GM18502 (cell line): ENCODE measurements at regions not wholly inside any gene's neighbourhood (a gene's known extent, or its start where the extent isn't known, plus 50 kb on each side); places are given as distances from the start of the nearest gene placed in this dataset.
"Not testable (repeated sequence)": the region's sequence is repeated elsewhere in the genome, so short reads cannot be mapped to it uniquely, and the experiment has no call there.

Experiments used
- ATAC-seq: cut with Tn5 transposase; IDR thresholded peaks from one replicate; pipeline ENCODE4 v1.9.1; 2021; ENCODE audit warnings: mild to moderate bottlenecking; ENCODE audit not compliant: unreplicated experiment, poor library complexity

DNA sequence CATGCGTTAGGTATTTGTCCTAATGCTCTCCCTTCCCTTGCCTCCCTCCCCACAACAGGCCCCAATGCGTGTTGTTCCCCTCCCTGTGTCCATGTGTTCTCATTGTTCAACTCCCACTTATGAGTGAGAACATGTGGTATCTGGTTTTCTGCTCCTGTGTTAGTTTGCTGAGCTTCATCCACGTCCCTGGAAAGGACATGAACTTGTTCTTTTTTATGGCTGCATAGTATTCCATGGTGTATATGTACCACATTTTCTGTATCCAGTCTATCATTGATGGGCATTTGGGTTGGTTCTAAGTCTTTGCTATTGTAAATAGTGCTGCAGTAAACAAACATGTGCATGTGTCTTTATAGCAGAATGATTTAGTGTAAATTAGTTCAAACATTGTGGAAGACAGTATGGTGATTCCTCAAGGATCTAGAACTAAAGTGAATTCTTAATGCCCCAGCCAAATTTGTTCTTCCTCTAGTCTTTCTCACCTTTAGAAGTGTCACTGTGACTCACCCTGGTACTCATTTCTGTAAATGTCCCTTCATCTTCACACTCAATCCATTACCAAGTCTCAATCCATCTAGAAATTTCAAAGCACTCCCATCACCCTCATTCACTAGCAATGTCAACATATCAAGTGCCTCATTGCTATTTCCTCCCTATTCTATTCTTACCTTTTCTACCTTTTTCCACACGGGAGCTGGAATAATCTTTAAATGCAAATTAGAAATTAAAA is 123.9 kb downstream of the MREG start:
- ATAC-seq: not testable (repeated sequence)

DNA sequence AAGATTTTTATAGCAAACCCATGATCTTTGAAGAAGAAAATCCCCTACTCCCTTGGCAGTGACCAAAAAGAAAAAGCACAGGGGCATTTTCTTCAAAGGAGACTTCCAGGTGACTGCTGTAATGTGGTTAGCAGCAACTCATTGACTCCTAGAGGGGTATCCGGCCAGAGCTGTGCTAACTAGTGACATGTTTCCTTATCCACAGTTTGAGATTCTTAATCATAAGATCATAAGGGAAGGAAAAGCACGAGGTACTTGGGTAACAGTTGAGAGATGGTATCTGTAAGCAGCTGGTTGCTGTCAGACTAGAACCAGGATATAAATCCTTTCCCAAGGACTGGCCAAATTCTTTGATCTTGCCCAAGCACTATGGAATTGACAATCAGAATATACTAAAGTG is 124.7 kb downstream of the MREG start:
- ATAC-seq: no peak

DNA sequence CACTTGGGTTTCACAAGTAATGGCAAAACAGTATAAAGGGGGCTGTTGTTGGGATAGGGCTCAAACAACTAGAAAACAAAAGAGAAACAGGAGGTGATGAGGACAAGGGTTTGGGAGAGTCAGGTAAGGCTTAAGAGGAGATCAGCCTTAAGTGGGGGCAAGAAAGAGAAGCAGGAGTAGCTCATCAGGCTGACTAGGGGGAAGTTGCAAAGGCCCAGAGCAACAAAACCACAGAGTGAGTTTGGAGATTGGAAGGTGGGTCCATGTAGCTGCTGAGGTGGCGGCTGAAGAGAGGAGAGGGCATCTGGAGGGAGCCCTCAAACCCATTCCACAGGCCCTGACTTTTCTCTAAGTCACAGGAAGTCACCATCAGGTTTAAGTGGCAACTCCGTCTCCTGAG is 126.0 kb downstream of the MREG start:
- no peak for ATAC-seq

DNA sequence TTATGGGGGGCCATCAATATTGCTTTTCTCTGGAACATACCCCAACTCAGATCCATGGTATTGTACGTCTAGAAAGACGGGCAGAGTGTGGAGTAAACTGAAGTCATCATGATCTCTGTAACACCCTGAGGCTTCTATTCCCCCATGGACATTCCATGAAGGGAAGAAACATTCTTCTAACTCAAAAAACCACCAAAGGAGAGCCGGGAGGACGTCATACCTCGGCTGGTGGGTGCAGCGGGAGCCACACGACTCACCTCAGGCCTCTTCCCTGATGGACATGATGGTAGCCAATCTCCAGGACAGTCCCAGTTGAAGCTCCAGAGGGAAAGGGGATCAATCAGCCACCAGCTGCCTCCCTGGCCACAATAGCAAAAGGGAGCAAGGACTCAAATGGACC is 127.3 kb downstream of the MREG start:
- no peak for ATAC-seq

DNA sequence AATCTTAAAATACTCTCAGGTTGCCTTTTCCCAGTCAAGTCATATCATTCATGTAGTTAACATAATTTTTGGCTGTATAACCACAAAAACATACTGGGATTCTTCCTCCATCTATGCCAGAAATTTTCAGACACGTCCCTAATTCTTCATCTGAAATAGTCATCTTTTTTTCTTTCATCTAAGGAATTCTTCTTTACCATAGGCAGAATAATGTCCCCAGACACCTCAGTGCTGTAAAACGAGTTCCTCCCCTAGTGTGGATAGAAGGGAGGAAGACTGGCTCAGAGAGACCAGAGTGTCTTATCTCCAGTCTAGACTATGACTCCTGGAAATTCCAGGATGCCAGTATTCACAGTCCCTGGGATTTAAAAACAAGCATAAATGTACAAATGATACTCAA is 127.8 kb downstream of the MREG start:
- no peak for ATAC-seq

DNA sequence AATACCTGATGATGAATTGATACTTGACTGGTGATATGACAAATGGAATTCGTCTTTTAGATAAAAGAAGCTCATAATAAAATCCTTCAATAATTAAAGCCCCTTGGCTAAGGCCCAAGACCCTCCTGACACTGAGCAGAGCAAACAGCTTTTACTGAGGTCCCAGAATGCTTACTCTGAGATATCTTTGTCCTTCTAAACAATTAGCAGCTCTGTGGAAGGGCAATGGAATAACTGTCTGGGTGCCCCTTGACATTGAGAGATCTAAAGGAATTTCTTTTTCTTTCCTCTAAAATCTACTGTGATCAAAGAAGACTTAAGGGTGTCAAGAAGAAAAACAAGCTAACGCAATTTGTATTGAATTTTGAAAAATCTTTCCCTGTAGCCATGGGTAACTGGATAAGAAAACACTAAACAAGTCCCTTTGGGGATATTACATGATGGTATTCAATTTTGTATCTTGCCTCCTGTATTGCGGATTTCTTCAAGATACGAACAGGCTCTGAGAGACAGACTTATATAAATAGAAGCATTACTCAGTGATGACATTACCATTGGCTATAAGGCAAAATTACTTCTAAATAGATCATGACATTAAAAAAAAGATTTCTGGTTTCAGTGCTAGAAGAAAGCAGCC is 128.8 kb downstream of the MREG start:
- no peak for ATAC-seq

DNA sequence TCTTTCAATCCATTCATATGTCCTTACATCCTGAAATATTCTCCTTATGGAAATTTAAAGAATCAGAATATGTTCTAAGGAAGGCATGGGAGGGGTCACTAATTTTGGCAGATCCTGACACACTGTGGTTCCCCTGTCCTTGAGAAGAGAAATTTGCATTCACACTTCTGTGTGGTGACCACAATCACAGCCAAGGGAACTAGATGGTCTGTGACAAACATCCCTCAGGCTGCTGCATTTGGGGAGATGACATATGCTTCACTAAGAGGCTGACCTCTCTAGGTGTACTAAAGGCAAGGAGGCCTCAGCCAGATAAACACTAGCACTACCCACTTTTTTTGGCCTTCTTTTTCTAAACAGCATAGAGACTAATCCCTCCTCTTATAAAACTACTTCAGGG is 129.6 kb downstream of the MREG start:
- peak; percentile 77 for ATAC-seq

DNA sequence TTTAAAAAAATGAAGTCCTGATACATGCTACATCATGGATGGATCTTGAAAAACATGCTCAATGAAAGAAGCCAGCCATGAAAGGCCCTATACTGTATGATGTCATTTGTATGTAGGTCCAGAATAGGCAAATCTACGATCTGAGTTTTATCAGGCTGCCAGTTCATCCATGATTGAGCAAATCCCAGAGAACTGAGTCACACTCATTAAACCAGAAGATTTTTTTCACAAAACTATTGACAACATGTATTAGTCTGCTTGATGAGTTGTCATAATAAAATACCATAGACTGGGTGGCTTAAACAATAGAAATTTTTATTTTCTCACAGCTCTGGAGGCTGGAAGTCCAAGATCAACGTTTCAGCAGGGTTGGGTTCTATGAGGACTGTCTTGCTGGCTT is 130.7 kb downstream of the MREG start:
- ATAC-seq: no peak

DNA sequence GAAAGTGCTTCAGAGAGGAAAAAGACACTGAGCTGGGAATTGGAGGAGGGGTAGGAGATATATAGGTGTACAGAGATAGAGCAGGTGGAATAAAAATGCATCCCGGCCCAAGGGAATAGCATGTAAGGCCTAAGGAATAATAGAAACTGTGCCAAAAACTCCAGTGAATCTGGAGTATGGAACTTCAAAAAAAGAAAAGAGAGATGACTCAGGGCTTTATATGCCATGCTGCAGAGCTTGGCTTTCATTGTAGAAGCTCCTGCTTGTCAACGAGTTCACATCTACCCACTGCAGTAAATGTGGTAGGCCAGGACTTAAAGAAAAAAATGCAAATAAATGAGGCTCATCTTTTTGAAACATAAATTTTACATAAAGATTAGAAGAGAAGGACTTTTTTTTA is 131.8 kb downstream of the MREG start:
- no peak for ATAC-seq

DNA sequence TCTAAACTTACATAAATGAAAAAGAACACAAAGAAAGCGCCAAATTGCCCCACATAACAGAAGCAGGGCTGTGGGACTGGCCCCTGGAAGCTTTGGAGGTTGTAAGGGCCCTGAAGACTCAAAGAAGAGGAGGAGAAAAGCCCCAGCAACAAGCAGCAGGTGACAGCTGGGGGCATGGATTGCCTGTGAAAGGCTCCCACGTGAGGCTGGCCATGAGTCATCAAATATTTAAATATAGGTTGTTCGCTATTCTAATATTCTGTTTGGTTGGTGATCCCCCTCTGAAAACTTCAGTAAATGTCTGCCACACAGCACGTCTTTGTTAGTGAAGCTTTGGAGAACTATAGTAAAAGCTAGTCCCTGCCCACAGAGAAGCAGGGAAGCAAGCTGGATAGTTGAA is 132.4 kb downstream of the MREG start:
- ATAC-seq: peak; percentile 76

DNA sequence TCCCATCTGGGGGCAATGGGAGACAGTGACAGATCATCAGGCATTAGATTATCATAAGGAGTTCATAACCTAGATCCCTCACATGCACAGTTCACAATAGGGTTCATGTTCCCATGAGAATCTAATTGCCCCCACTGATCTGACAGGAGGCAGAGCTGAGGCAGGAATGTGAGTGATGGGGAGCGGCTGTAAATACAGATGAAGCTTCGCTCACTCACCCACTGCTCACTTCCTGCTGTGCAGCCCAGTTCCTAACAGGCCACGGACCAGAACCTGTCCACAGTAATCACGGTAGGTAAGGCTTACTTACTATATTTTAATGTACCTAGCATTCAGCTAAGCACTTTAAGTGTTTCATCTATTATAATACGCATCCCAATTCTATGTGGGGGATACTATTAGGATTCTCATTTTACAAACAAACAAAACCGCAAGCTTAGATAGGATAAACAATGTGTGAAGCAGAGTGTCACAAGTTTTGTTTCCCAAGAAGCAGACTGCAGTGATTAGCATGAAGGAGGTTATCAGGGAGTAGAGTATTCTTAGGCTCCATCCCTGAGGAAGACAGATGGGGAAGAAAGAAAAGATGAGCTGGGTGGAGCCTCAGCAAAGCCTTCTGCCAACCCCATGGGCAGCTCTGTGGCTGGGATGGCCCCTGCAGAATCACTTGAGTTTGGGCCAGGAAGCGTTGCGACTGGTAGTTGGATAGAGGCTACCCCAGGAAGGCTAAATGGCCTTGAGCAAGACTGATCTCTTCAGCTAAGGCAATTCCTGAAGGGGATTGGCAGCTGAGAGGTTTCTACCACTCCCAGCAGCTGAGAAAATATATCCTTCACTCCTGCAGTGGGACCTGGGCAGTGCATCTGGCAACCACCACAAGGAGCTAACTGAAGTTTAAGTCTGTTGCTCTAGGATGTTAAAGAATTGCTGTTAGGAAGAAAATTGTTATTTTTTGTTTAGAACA is 133.1 kb downstream of the MREG start:
- no peak for ATAC-seq

DNA sequence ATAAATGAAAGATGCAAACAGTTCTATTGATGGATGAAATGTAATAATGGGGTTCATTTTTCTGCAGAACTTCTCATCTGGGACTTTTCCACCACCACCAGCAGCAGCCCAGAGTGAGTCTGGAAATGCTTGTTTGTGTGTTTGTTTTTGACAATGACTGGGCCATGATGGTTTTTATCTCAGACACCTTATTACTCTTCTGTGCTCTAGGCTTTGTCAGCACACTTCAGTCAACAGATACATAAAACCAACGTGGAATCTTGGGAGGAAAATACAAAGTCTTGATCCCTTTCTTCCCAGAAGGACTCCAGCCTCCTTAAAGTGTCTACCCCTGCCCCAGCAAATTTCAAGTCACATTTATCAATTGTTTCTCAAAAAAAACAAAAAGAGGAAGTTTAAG is 134.0 kb downstream of the MREG start:
- ATAC-seq: no peak

DNA sequence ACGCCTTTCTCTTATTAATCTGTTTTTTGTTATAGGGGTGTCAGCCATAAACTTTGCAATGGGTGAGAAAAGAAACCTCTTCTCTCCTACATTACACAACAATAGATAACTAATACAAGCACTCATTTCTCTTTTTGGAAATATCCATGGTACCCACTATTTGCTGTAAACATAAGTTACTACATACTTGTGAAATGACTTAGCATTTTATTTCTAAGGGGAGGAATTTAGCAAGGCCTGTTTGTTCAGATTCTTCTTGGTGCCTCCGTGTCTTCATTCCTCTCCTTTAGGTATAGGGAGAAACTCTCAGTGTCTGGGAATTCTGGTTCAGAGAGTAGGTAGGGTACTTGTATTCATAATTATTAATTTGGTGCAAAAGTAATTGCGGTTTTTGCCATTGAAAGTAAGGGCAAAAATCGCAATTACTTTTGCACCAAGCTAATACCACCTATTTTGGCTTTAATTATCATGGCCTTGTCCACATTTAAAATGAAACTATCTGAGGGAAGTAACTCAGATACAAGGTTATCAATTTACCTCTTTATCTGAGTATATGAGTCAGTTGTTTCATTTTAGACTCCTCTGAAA is 134.8 kb downstream of the MREG start:
- no peak for ATAC-seq

DNA sequence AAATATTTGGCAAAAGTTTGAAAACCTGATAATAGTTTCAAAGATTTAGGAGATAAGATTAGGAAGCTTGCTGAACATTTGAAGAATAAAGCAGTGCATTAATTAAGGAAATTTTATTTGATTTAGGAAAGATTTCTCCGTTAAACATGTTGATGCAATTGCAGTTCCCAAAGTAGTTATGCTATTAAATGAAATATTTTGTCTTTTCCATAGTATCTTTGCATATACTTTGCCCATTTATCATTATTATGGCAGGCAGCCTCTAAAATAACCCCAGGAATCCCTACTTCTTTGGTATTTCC is 136.5 kb downstream of the MREG start:
- ATAC-seq: no peak

DNA sequence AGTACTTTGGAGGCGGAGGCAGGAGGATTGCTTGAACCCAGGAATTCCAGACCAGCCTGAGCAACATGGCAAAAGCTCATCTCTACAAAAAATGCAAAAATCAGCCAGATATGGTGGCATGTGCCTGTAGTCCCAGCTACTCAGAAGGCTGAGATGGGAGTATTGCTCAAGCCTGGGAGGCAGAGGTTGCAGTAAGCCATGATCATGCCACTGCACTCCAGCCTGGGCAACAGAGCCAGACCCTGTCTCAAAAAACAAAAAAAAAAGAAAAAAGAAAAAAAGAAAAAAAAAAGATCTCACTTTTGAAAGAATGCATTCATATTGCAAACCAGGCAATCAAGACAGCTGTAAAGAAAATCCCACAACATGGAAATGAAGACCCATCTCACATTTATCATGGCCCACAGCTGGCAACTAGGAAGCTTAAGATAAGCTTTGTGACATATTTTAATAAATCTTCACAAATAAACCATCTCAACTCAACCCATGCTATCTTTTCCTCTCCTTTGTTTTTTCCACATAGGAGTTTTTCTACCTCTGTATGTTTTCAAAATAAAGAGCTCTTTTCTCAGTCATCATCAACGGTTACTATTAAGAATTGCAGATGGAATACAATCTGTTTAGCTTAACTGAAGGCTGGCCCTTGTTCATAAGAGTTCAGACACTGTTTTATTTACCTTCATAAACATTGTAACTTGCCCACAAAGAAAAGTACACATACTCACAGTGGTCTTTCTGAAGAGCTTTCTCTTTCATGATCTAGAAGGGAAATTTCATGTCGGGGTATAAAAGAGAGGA is 137.0 kb downstream of the MREG start:
- no peak for ATAC-seq

DNA sequence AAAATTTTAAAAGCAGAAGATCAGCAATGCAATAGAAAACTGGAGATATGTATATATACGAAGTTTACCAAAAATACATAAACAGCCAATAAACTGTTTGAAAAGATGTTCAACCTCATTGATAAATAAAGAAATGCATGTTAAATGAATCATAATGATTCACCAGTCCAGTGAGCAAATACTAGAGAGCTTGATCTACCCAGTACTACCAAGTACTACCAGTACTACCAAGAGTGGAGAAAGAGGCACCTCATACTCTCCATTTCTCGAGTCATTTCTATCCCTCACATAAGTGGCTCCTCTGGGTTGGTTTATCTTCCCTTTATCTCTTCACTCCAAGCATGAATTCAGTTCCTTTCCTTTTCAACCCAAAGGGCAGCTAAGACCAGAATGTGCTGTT is 138.9 kb downstream of the MREG start:
- ATAC-seq: no peak

DNA sequence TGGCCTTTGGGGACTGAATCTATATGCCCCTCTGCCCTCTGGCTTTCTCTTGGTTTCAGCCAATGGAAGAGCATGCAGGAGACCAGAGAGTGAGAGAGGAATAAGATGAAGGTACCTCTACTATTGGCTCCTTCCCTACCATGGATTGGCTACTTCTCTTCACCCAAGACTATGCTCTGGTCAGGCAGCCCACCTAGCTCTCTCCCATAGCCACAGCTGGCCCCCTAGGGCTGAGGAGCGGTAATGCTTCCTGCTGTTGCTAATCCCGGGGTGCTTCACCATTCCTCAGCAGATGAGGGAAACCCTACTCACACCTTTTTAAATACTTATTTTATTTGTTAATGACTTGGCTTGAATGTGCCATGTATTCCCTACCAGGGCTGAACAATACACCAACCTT is 142.4 kb downstream of the MREG start:
- peak; percentile 72 for ATAC-seq

DNA sequence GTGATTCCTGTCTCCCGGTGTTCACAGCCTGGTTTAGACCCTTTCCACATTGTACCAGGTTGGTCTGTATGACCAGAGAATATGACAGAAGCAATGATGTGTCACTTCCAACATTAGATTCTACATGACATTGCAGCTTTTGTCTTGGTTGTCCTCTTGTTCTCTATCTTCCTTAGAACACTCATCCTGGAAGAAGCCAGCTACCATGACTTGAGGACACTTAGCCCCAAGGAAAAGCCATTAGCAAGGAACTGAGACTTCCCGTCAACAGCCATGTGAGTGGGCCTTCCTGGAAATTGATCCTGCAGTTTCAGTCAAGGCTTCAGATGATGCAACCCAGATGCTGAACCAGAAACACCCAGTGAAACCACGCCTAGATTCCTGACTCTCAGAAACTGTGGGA is 143.3 kb downstream of the MREG start:
- ATAC-seq: no peak

DNA sequence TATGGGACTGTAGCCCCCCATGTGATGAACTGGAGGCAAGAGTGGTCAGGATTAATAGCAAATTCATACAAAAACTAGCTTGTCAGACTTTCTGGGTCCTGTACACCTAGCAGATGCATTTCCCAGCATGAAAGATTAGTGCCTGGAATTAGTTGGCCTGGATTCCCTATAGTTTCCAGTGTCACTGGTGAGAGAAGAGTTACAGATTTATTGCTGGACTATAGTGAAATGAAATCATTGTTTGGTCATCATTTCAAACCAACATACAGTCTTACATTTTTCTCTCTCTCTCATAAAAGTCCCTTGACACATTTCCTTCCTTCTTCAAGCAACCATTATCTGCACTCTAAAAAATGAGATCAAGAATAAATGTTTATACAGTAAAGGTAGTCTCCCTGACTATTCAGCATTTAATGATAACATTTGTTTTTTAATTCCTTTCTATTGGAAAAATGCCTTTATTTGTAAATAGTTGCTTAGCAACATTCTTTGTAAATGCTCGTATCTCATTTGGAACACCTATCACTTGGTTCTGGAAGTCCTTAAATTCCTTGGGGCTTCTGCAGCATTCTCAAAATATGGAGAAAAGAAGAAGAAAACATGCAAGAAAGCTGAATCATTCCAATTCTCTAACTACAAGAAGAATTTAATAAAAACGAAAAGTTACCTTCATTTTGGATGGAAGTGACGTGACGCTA is 144.4 kb downstream of the MREG start:
- ATAC-seq: no peak

DNA sequence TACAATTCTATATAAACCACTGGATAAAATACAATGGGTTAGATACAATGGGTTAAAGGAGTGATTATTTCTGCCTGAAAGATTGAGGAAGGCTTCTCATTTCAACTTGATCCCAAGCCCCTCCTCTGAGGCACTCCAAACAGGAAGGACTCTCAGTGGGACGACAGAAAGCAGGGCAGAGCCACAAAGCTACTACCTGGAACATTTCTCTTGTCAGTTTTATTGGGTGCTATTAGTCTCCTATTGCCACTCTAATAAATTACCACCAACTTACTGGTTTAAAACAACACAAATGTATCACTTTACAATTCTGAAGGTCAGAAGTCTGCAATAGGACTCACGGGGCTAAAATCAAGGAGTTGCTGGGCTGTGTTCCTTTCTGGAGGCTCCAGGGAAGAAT is 146.7 kb downstream of the MREG start:
- no peak for ATAC-seq
